Hippocampal formation (tissue), 2 donors: ENCODE measurements at regions not wholly inside any gene's neighbourhood (a gene's known extent, or its start where the extent isn't known, plus 50 kb on each side); places are given as distances from the start of the nearest gene placed in this dataset.

ENCODE experiments used
- DNase-seq, 2 donors: peaks; one replicate each; lab custom pipeline; 2025; lab: John Stamatoyannopoulos, UW

DNA sequence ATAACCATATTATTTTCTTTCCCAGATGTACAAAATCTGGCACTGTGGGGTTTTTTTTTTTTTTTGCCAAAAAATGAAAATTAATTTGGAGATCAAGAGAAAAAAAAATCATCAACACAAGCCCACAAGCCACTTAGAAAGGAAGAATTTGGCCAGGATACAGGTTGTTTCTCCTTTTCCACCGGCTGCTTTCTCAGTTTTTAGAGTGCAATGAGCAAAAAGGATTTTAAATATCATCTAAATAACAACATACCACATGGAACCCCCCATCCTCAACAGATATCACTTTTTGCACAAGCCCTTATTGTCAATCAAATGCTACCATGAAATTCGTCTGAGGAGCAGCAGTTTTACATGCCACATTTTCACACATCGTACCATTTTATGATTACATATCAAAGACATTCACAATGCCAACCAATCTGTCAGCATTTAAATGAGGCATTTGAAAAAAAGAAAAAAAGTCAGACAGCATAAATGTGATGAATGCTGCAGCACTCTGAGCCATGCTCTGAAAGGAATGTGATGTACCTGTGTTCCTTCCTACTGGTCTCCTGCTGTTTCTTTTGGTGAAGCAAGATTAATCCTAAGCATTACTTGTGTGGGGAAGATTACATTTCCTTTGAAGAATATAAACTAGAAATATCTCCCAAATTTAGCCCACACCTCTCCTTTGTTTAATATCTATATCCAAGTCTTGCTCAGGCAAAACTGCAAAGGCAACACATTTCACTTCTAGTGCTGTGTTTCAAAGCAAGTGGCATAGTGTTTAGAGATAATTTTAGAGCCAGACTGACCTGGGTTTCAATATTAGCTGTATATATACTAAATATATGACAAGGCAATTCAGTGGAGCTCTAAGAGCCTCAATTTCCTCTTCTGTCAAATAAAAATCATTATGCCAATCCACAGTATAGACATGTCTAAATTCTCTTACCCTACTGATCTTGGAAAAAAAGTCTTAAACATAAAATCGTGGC, 391.3 kb downstream of the CMPK2 start:
- no peak for DNase-seq

DNA sequence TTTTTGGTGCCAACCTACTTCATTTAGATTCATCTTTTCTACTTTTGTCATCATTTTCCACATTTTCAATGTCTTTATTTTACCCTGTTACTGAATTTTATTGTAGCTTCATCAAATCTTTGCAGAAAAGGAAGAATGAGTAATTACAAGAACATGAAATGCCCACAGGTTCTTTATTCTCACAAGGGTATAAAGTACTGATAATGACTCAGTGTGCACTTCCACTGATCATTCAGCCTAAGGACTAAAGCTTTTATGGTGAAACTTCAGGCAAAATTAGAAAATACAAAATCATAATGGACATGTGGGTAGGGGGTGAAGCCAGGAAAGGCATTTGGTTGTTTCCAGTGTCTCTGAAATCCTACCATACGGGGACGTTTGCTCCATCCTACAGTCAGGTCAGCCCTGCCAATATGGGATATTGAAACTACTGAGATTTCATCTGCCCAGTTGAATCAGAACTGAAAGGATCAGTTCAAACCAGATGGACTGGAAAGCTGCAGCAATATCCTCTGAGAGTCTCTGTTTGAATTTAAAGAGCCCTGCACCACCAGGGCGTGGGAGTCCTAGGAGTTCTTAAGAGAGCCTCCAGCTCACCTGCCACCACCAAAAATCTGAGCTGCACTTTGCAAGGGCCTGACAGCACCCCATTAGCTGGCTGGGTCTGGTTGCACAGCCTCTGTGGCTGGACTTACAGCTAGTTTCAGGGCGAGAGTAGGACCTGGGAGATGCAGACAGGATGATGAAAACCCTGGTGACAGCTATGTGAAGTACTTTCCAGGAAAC, 390.4 kb downstream of the CMPK2 start:
- DNase-seq, result no peak

DNA sequence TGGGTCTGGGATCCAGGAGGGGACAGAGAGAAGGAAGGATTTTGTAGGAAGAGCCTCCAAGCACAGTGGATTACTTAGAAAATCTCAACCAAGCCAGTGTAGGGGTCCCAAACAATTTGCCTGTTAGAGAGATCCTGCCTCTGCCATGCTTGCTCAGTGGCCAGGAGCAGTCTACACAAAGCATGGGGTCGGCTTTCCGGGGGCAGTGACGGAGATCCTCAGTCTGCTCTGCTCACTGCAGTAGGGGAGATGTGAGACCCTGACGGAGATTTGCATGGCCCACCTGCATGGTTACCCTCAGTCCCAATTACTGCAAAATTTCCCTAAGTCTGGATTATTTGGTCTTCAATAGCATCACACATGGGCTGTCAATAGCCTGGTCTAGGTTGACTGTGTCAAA, 385.2 kb downstream of the CMPK2 start:
- no peak for DNase-seq

DNA sequence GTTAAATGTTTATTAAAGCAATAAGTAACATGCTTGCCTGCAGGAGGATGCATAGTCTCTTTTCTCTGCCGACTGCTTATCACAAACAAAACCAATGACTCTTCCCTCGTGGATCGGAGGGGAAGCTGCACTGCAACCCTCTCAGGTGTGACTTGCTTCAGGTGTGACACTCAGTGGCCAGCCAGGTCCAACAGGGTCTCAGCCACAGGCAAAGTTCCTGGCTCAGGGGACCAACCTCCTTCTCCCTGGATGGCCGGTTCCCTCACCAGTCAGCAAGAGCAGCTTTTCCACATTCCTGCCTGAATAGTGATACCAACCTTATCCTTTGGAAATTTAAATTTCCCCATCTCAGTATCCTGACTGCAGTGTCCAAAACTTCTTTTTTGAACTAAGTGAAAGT, 383.5 kb downstream of the CMPK2 start:
- DNase-seq, result no peak

DNA sequence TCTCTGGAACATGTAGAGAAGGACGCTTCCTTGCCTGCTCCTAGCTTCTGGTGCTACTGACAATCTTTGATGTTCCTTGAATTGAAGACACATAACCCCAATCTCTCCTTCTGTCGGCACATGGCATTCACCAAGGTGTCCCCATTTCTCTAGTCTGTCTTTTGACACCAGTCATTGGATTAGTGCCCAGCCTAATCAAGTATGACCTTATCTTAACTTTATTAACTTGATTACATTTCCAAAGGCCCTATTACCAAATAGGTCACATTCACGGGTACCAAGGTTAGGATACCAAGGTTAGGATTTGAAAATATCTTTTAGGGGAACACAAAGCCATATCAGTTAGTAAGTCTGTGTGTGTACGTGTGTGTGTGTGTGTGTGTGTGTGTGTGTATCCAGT, 377.9 kb downstream of the CMPK2 start:
- no peak for DNase-seq

DNA sequence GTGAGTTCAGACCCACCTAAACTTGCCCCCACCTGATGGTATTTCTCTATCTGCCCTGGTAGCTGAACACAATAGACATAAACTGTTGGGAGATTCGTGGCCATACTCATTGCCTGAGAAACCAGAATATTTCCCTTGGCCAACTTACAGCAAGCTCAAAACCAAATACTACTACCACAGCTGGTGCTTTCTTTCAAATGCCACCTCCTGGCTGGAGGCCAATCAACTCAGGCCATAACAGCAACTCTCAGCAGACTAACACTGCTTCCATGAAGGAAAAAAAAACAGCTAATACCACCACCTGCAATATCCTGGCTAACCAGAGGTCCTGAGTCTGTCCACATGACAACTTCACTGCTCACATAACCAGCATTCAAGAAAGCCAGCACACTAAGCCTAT, 373.1 kb downstream of the CMPK2 start:
- DNase-seq, result no peak

DNA sequence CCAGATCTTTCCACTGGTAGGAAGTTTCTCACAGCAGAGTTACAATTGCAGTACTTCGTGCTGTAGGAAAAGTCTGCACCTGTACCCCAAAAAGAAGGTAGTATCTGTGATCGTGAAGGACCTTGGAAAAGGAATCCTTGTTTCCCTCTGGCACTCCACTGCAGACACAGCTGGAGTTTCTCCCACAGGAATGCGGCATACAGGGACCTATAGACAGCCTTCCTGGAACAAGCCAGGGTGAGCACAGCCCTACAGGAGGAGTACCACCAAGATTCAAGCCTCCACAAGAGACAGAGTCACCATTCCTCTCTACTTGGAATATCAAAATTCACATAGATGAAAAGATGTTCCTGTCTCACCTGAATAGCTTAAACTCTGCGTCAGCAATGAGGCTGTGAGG, 372.4 kb downstream of the CMPK2 start:
- no peak for DNase-seq

DNA sequence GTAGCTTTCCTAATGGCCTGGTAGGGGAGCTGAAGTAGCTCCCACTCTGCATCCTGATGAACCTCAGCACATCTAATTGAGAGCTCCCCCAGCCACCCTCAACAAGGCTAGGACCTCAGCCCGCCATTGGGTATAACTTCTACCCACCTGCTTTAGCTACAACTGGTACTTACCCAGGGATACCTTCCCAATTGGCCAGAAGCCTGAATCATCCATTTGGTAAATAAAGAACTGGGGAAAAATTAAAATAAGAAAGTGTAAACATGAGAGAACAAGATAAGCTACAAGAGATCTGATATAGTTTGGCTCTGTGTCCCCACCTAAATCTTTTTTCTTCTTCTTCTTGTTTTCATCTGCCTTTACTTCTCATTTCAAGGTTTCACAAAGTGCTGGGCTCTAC, 372.0 kb downstream of the CMPK2 start:
- no peak for DNase-seq

DNA sequence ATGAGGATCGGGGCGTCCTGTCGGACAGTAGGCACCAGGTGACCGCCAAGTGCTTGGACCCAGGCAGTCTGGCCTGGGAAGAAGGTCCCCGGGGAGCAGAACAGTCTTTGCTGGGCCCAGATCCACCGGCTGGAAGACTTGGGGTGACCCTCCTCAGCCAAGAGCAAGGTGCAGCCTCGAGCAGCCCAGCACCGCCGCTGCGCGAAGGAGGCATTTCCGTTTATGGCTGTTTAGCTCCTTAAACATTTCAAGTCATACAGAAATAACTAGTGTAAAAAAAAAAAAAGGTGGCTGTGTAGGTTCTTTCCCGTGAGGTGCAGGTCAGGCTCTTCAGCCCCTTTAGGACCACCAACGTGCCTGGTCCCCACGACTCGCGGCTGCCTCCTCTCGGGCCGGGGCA, 370.2 kb downstream of the CMPK2 start:
- DNase-seq, result no peak

DNA sequence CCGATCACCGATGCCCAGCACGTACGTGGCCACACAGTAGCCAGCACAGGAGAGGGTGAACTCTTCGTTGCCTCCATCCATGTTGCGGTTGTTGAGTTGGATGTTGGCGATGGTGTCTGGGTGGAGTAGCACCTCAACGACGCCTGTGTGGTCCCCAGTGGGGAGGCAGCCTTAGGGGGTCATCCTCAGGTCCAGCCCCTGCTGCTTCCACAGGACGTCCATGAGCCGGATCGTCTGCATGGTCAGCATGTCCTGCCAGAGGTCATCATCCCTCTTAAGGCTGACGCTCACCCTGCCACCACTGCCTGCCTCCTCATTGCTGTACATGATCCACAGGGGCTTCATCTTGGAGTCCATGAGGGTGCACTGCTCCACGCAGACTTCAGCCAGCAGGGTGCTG, 369.3 kb downstream of the CMPK2 start:
- DNase-seq, result no peak

DNA sequence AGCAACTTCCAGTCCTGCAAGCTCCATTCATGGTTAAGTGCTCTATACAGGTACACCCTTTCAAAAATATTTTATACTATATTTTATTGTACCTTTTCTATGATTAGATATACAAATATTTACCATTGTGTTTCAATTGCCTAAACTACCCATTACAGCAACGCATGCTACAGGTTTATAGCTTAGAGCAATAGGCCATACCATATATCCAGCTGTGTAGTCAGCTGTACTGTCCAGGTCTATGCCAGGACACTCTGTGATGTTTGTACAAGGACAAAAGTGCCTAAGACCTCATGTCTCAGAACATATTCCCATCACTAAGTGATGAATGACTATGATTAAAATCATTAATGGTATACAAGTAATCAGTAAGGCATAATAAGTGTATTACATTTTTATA, 368.7 kb downstream of the CMPK2 start:
- DNase-seq, result no peak

DNA sequence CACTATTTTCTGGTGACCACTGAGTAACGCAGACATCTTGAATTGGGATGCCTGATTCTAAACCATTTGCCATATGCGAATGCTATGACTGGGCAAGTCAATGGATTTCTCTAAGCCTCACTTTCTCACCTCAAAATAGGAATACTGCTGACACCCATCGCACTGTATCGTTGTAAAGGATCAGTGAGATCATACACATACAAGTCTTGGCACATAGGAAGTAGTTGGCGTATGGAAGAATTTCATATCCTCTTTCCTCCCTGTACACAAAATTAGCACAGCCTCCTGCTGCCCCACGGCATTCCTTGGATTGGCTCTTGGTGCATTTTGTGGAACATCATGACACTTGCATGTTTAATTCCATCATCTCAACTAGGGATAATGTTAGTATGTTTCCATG, 366.9 kb downstream of the CMPK2 start:
- DNase-seq, result no peak

DNA sequence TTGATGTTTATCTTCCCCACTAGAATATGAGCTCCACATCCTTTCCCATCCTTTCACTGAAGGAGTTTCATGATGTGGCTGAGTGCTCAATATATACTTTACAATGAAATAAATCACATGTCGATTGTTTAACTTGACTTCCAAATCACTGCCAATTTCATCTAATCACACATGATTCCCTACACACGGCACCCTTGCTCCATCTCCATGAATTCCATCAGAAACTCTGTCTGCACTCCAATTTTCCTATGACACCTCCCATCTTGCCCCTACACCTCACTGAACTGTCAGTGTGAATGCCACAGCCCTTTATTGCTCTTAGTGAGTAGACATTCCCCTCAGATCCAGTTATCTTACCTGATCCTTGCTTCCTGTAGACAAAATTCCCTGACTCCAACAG, 366.0 kb downstream of the CMPK2 start:
- DNase-seq, result no peak

DNA sequence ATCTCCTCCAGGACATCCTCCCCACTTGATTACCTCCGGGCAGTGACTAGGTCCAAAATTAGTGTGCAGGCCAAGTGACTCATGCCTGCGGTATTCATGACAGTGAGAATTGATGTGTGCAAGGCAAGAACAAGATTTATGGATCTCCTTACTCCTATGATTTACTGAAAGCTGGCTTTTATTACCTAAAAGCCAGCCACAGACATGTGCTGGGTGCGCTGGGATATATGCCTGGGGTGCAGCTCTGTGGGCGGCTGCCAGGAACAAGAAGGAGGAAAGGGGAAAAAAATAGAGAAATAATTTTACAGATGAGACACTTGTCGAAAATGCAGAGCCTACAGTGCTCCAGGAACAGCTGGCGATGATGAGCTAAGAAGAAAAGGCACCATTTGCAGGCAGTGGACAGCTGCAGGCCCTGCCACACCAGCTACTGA, 359.3 kb downstream of the CMPK2 start:
- no peak for DNase-seq

DNA sequence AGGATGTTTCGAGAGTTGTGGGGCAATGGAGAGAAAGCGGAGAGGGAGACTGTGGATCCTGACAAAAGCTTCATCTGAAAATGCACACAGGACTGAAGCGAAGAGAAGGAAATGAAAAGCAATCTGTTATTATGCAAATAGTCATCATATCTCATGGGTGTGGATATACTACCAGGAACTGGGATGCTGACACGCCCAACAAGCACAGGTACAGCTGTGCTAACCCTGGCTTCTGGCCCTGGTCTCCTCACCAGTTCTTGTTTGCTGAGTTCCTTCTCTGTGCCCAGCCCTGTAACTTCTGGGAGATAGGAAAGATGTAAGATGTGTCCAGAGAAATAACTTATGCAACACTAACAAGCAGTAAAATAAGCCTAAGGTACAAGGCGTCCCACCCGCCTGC, 358.8 kb downstream of the CMPK2 start:
- no peak for DNase-seq

DNA sequence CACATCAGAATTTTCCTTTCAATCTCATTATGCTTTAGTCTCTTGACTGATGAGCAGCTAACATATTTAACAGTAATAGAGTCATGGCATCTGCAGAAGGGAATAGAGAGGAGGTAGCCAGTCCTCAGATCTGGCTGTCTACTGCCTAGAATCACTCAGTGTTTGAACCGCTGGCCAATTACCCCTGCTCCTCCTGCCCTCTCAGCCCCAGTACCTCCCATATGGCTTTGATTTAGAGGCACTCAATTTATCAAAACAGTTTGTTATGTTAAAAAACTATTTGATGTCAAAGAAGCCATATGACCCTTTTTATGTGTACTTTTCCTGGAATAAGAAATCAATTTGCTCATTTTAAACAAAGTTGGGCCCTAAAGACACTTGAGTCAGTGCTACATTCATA, 355.2 kb downstream of the CMPK2 start:
- no peak for DNase-seq

DNA sequence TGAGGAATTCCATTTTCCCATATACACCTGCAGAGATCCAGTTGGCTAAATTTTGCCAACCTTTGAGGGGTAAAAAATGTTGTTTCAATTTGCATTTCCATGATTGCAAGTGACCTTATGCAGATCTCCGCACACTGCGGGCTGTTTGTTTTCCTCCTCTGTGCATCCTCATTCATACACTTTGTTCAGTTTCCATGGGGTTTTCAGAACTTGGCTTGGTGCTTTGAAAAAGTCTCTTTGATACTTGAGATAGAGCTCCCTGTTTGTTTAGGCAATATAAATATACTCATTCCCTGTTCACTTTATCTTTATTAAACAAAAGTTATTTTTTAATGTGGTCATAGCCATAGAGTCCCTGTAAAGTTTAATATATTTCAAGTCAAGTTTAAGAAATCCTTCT, 353.1 kb downstream of the CMPK2 start:
- DNase-seq, result no peak

DNA sequence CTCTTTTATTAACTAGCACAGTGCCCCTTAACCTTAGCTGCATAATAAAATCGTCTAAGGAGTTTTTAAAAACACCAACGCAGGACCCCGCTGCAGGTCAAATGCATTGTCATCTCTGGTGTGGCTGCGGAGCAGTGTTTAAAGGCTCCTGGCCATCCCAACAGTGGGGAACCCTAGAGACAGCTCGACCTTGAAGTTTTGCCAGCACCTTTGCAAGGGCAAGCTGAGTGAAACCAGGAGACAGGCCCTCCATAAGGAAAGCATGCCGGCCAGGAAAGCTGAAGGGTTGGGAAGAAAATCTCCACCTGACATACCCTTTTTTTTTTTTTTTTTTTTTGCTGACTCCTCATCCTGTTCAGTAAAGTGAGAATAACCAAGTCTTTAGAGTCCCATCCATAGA, 349.0 kb downstream of the CMPK2 start:
- DNase-seq, result no peak

DNA sequence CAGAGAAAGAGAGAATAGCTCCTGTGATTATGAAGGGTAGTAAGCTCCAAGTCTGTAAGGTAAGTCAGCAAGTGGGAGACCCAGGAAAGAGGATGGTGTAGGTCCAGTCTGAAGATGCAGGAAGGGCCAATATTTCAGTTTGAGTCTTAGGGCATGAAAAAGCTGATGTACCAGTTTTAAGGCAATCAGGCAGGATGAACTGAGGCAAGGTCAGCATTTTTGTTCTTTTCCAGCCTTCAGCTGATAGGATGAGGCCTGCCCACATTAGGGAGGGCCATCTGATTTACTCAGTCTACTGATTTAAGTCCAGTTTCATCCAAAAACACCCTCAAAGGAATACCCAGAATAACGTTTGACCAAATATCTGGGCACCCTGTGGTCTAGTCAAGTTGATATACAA, 347.3 kb downstream of the CMPK2 start:
- DNase-seq, result no peak

DNA sequence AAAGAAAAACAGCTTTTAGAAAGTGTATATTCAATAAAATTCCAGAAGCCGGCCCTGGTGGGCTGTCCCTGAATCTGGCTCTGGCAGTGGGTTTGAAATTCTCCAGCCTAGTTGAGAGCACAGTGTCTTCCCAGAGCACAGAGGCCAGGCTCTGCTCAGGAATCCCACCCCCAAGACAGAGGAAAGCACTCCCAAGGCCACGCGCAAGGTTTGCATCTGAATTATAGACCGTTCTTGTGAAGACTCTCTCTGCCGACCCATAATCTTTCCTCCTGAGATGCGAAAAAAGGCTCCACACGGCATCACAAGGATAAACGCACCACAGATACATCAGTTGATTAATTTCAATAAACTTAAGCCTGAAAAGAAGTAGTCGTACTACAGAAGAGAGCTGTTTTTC, 342.2 kb downstream of the CMPK2 start:
- no peak for DNase-seq

DNA sequence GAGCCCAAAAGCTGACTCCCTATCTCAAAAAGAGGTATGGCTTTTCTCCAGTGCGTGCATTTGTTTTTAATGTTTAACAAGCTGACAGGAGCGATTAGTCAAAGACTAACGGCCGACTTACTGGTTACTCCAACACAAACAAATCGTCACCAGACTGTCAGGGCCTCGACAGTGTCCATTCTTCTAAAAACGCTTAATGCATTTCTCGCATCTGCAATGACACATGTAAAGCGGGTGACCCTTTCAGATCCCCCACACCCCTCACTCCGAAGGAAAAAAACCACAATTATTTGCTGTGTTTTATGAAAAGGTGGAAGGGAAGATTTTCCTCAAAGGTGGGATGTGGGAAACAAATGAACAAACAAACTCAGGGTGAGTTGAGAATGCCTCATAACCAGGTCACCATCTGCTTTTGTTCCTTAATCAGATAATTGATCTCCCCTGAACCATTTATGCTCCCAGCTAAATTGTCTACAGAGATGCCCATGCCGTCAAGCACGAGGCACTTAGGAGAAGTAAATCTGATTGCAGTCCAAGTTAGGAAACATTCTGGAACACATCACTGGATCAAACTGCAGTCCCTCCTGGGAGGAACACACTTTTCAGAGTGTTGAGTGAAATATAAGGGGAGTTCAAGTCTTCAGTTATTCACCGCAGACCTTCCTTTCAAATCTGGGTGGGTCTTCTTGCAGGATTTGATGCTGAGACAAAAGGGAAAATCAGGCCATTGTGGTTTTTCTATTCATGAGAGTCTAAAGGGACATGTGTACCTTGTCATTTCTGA, 340.8 kb downstream of the CMPK2 start:
- DNase-seq, result no peak

DNA sequence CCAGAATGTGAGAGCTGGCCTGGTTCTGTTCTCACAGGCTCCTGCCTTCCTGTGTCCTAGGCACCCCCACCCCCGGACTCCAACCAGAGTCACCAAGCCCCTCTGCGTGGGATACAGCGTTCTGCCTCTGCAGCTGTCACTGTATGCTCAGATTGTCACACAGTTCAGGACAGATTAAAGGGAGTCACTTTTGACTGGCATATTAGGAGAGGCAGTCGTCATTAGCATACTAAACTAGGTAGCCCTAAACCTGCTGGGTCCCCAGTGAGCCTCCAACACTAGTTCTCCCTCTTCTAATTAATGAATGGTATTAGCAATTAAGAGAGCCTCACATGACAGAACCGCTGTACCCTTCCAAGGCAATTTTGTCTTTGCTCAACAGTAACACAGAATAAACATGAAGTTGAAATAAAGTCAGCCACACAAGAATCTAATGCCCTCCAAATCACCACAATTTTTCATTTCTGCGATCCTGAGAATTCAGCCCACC, 340.2 kb downstream of the CMPK2 start:
- DNase-seq, result no peak
